ENCODE measurements at regions not wholly inside any gene's neighbourhood (a gene's known extent, or its start where the extent isn't known, plus 50 kb on each side); places are given as distances from the start of the nearest gene placed in this dataset.
"Not testable (repeated sequence)": the region's sequence is repeated elsewhere in the genome, so short reads cannot be mapped to it uniquely, and the experiment has no call there.

- ATAC-seq (no peak), DNase-seq (ENCODE audit: low spot score) (no peak)
Measured at GRCh38 chr1:103353391-103353790, 172.1 kb upstream of the RNPC3 start.

GRCh38 chr1:103348136-103348535, 177.4 kb upstream of the RNPC3 start:
- ATAC-seq (no peak), DNase-seq (ENCODE audit: low spot score) (no peak)

GRCh38 chr1:103344930-103345329, 180.6 kb upstream of the RNPC3 start:
- DNase-seq (ENCODE audit: low spot score) (no peak), ATAC-seq (no peak)

GRCh38 chr1:103341377-103341880, 184.1 kb upstream of the RNPC3 start:
- no peak for DNase-seq (ENCODE audit: low spot score)
- no peak for ATAC-seq

GRCh38 chr1:103337779-103338178, 187.7 kb upstream of the RNPC3 start:
- DNase-seq (ENCODE audit: low spot score), result no peak
- no peak for ATAC-seq

- no peak for DNase-seq (ENCODE audit: low spot score)
- no peak for ATAC-seq
Measured at GRCh38 chr1:103336408-103336807, 189.1 kb upstream of the RNPC3 start.

GRCh38 chr1:103333141-103333540, 192.4 kb upstream of the RNPC3 start:
- ATAC-seq, result no peak
- no peak for DNase-seq (ENCODE audit: low spot score)

GRCh38 chr1:103327054-103327719, 198.3 kb upstream of the RNPC3 start:
- DNase-seq (ENCODE audit: low spot score) (no peak), ATAC-seq (no peak)

- ATAC-seq, result no peak
- no peak for DNase-seq (ENCODE audit: low spot score)
Measured at GRCh38 chr1:103326595-103326994, 198.9 kb upstream of the RNPC3 start.

GRCh38 chr1:103309786-103310185, 201.5 kb upstream of the COL11A1 start:
- ATAC-seq, result no peak
- no peak for DNase-seq (ENCODE audit: low spot score)

- ATAC-seq, result no peak
- DNase-seq (ENCODE audit: low spot score), result no peak
Measured at GRCh38 chr1:103307751-103308150, 199.4 kb upstream of the COL11A1 start.

GRCh38 chr1:103283841-103284669, 175.7 kb upstream of the COL11A1 start:
- ATAC-seq (no peak), DNase-seq (ENCODE audit: low spot score) (no peak)

GRCh38 chr1:103283371-103283770, 175.0 kb upstream of the COL11A1 start:
- ATAC-seq (no peak), DNase-seq (ENCODE audit: low spot score) (no peak)

GRCh38 chr1:103275725-103276124, 167.4 kb upstream of the COL11A1 start:
- no peak for DNase-seq (ENCODE audit: low spot score)
- no peak for ATAC-seq

GRCh38 chr1:103274886-103275285, 166.6 kb upstream of the COL11A1 start:
- DNase-seq (ENCODE audit: low spot score) (no peak), ATAC-seq (no peak)

- DNase-seq (ENCODE audit: low spot score) (no peak), ATAC-seq (no peak)
Measured at GRCh38 chr1:103273106-103273505, 164.8 kb upstream of the COL11A1 start.

GRCh38 chr1:103271471-103271870, 163.1 kb upstream of the COL11A1 start:
- DNase-seq (ENCODE audit: low spot score); ATAC-seq: not testable (repeated sequence)

GRCh38 chr1:103267893-103268292, 159.6 kb upstream of the COL11A1 start:
- ATAC-seq, result no peak
- DNase-seq (ENCODE audit: low spot score), result no peak

- DNase-seq (ENCODE audit: low spot score) (no peak), ATAC-seq (no peak)
Measured at GRCh38 chr1:103267266-103267665, 158.9 kb upstream of the COL11A1 start.

GRCh38 chr1:103266036-103266435, 157.7 kb upstream of the COL11A1 start:
- DNase-seq (ENCODE audit: low spot score) (no peak), ATAC-seq (no peak)

- no peak for DNase-seq (ENCODE audit: low spot score)
- ATAC-seq, result no peak
Measured at GRCh38 chr1:103265551-103265950, 157.2 kb upstream of the COL11A1 start.

GRCh38 chr1:103259982-103260381, 151.7 kb upstream of the COL11A1 start:
- DNase-seq (ENCODE audit: low spot score) (no peak), ATAC-seq (no peak)
